NCI-H1092 treated with DMSO at 0.1 percent for 48 hours (cell line): ENCODE measurements at regions not wholly inside any gene's neighbourhood (a gene's known extent, or its start where the extent isn't known, plus 50 kb on each side); places are given as distances from the start of the nearest gene placed in this dataset.

Source experiments
- DNase-seq: peaks from one replicate; lab custom pipeline; 2025; lab: John Stamatoyannopoulos, UW

DNA sequence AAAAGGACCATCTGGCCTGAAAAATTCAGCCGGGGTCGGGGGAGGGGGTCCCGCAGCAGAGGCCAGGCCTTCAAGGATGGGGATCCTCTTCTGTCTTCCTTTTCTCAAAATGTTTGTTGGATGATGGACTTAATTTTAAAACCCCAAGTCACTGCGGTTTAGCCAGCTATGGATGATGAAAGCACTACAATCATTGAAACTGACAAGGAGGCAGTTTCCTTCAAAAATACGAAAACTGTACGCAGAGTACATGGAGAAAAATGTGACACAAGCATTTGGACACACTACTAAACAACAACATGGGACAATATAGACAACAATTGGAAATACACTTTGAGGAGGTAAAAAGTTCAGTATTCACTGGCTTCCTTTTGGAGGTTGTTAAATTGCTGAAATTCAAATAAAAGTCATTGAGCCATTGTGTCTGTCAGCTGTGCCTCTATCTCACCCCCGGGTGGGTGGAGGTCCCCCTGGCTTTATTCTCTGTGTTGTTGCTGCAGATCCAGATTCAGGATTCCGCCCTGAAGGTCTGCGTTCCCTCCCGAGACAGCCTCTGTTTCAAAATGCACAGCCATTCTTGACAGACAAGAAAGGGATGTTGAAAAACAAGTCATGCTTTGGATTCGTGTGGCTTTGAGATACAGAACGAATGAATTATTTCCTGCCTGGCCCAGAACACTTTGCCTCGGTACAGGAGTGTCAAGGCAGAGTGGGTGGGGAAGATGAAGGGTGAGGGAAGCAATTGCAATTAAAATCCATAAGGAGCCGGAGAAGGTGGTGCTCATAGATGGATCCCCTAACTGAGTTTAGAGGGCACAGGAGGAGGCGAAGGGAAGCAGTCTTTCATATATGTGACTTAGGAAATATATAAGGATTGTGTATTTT, 118.2 kb downstream of the TTLL2 start:
- no peak for DNase-seq

DNA sequence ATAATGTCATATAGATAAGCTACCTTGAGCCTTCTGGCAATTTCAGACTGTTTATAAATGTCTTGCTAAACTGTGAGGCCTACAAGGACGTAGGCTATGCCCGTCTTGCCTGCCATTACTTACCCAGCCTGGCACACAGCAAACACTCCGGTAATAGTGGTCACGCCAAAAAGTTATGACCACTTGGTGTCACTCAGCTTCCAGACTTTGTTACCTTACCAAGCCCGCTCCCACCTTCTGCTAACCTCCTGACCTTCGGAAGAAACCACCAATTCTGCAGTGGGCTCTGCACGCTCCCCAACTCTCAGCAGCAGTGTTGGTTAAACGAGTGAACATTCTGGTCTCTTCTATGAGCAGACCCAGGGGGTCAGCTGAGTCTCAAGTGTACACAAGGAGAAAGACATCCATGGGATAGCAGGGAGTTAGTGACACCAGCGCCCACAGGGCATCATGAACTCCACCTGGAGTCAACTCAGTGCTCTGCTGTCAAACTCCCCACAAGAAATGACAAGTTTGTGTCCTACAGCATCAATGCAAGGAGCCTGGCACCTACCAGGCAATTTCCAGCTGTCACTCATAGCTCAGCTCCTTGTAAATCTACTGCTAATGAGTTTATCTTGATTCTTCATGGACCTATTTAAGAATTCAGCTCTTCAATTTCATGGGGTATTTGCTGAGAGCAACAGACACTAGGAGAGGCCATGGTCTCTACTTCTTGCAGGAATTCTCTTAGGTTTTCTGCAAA, 119.9 kb downstream of the TTLL2 start:
- no peak for DNase-seq

DNA sequence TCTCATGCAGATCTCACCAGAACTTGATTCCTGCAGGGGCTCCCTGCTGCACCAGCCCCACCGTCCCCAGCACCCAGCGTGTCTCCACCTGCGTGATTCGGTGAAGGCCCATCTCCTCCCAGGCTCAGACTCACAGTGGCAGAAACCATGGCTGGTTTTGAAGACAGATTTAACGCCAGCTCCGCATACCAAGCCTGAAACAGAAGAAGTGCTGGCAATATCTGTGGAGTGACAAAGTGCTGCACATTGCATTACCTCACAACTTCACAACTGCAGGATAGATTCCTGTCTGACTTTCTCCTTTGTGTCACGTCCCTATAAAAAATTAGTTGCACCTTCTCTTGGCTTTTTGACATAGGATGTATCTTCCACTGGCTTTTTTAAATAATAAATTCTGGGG, 120.7 kb downstream of the TTLL2 start:
- DNase-seq = no peak

DNA sequence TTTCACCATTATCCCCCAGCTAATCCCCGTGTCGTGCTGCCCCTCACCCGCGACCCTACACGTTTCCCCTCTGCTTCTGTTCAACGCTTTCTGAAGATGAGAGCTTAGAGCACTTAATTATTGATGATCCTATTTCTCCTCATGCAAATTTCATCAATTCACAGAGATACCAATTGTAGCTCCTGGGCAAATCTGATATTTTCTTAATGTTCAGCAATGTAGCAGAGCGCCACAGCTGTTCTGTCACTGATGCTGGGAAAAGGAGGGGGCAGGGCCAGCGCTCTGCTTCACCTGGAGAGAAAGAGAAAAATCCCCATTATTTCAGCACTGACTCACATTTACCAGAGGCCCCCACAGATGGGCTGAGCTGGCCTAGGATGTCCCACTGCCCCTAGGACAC, 121.2 kb downstream of the TTLL2 start:
- no peak for DNase-seq

DNA sequence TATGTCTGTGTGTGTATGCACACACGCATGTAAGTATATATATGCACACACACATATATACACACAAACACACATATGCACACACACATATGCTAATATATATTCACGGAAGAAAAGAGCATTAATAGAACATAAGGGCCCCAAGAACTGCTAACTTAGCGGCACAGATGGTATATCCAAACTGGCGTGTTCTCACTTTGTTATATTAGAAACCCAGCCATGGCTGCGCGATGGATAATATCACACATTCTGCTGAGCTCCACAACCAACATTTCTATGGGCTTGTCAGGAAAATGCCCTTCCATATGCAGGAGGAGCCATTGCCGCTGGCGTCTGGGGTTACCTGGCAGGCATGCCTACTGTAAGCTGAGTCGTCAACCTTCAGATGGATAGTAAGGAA, 122.1 kb downstream of the TTLL2 start:
- no peak for DNase-seq

DNA sequence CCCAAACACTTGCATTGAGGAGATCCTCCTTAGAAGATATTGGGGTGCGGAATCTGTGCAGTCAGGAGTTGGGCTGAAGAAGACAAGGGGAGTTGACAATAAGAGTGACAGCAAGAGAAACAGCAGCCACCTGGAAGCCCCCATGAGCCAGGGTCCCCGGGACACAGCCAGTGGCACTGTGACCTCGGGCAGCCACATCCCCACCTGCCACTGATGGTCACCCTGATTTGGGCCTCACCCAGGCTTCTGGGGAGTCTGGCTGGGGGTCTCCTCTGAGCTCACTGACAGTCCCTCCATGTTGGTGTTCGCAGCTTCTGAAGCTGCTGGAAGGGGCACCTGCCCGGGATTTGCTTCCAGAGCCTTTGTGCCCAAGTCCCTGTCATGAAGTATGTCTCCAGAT, 123.5 kb downstream of the TTLL2 start:
- DNase-seq = no peak

DNA sequence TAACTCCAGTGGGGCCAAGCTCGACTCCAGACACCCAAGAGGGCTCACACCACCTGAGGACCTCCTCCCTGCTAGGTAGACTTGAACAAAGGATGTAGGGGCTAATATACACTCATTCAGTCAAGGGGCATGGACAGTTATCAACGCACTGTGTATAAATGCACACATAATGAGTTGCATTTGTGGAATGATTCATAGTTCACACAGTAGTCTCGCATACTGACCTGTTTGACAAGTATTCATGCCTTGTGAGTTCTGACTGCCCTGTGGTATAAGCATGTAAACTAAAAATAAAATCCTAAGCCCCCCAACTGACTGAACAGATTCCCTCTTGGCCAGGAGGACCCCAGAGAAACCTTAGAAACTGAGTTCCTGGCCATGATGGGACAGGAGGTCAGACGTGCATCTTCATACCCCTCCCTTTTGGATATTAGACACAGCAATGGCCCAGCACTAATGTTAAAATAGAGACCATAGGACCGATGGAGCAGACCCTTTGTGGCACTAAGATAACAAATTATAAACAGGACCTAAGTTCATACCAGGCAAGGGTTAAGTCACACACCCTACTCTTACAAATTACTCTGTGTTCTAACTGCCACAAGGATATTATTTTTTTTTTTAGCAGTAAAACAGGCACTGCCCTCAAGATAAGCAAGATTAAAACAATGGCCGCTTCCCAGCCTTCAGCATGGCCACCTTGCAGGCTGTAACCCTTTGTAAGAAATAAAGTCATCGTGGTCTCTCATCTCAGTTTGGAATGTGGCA, 124.4 kb downstream of the TTLL2 start:
- DNase-seq = no peak

DNA sequence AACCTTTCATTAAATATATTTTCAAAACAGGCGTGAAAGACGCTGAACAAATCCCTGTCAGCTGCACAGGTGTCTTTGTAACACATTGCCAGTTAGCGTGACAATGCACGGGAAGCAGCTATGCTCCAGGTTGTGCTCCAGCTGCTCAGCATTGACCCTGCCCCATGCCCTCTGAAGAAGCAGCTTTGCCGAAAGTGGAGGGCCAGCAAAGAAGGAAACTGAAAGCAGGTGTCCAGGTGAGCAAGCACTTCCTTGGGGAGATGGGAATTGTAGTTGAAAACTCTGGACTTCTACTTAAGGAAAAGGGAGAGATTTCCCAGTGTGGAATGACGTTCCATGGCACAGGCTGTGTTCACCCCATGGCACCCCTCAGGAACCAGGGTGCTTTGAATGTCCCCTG, 125.7 kb downstream of the TTLL2 start:
- no peak for DNase-seq

DNA sequence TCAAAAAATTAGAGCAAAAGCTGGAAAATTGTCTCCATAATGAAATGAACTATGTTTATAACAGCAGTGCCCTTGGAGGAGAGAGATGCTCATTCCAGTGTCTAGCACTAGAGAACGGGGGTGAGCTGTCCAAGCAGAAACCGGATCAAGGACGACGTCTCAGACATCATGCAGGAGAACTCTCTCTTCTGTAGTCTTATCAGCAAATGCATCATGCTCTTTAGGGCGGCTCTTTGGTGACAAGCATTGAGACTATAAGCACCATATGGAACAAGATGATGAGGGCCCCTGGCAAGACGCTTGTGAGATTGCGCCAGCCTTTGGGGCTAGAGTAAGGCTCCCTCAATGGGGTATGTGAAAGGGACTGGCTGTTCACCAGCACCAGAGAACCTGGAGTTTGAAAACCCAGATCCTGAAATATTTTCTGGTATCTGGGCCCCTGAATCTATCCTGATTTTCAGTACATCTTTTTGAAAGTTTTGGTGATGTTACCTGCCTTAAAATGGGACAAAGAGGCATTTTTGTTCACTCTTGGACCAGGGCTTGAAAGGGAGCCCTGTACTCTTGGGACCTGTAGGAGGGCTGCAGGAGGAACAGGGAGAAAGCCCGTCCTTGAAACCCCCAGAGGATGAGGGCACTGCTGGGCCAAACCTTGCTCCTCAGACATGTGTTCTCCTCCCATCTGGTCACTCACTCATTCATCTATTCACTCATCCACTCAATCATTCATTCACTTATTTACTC, 127.6 kb downstream of the TTLL2 start:
- DNase-seq = no peak

DNA sequence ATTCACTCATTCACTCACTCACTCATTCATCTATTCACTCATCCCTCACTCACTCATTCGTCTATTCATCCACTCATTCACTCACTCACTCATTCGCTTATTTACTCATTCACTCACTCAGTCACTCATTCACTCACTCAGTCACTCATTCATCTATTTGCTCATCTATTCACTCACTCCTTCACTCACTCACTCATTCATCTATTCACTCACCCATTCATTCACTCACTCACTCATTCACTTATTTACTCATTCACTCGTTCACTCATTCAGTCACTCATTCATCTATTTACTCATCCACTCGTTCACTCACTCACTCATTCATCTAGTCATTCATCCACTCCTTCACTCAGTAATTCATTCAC, 128.2 kb downstream of the TTLL2 start:
- DNase-seq = no peak

DNA sequence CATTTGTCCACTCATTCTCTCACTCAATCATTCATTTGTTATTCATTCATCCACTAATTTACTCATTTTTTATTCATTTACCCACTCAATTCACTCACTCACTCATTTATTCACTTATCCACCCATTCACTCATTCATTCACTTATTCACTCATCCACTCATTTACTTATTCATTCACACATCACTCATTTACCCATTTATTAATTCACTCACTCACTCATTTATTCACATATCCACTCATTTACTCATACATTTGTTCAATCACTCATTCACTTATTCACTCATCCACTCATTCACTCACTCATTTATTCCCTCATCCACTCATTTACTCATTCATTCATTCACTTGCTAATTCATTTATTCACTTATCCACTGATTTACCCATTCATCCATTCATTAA, 129.1 kb downstream of the TTLL2 start:
- no peak for DNase-seq

DNA sequence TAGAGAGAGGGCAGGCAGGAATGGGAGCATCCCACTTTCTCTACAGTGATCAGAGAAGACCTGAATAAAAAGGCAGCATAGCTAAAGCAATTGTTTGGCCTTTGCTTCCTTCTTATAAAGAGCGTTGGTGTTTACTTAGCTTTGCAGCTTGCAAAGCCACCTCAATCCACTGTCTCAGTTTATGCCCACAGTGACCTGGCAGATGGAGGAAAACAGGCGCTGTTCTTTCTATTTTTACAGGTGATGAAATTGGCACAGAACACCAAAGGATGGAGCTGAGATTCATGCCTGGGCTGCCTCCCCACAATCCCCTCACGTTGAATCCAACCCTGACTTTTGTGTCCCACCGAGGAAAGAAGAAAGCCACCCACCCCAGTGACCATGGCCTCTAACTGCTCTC, 130.5 kb downstream of the TTLL2 start:
- DNase-seq = no peak

DNA sequence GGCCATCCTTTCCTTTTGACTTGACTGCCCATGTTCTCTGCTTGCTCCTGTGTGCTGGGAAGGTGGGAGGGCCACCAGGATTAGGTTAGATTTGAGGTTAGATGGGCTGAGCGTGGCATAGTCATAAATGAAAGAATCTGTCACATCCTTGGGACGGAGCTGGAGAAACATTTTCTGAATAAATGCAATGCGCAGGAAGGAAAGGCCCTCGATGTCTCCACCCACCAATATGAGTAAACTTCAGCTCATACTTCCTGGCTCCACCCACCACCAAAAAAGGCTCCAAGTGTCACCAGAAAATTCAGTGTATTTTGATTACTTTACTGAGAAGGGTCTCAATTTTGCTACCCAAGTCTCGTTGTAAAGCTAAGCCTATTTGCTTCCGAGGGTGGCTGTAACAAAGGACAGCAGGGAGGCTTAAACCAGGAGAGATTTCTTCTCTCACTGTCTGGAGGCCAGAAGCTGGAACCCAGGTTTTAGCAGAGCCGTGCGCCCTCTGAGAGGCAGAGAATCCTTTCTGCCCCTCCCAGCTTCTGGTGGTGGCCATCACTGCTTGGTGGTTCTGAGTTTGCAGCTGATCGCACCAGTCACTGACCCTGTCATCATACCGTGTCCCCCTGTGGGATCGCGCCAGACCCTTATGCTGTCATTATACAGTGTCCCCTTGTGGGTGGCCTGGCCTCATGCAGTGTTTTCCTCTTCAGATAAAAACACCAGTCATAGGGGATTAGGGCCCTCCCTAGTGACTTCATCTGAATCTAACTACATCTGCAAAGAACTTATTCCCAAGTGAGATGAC, 137.8 kb downstream of the TTLL2 start:
- no peak for DNase-seq

DNA sequence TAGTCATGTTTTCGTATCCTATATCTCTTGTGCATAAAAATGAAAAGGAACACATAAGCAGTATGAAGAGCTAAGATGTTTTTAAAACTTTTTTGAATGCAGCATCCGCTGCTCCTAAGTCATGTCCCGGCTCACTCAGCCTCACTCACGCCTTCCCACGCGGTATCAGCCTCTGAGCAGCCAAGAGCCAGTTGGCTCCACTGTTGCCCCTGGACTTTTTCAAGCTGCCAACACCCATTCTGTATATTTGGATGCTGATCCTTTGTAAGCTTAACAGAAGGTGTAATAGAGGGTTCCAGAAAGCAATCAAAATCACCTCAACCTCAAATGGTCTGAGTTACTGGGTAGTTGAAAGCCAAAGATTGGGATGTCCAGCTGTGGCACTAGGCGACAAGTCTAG, 139.3 kb downstream of the TTLL2 start:
- DNase-seq = no peak

DNA sequence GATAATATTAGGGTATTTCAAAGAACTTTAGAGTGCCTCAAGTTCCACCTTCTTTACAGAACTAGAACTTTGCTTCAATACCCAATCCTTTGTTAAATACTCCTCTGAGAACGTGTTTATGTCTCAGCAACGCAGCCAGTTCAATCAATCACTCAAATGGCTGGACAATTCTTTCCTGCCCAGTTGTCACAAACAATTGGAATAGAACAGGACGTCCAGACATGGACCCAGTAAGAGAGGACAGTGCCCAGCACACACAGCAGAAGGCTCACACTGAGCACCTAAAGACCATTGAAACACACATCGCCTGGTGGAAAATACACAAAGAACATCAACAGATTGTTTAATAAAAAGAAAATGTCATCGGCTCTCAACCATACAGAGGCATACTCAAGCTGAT, 140.6 kb downstream of the TTLL2 start:
- no peak for DNase-seq

DNA sequence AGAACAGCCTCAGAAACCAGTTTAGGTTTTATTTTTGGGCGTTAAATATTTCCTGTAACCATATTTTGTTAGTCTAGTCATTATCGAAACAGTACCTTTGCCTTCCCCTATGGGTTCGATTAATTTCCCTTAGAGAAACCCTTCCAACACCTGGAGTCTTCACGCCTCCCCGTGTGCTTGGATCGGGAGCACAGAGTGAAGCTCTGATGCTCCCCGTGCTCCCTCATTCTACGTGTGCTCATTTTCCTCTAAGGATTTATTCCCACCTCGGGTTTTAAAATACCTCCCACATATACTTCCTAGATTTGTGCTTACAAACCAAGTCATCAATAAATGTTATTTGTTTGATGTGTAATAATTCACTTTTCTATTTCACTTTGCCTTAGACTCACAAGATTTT, 142.4 kb downstream of the TTLL2 start:
- DNase-seq = no peak

DNA sequence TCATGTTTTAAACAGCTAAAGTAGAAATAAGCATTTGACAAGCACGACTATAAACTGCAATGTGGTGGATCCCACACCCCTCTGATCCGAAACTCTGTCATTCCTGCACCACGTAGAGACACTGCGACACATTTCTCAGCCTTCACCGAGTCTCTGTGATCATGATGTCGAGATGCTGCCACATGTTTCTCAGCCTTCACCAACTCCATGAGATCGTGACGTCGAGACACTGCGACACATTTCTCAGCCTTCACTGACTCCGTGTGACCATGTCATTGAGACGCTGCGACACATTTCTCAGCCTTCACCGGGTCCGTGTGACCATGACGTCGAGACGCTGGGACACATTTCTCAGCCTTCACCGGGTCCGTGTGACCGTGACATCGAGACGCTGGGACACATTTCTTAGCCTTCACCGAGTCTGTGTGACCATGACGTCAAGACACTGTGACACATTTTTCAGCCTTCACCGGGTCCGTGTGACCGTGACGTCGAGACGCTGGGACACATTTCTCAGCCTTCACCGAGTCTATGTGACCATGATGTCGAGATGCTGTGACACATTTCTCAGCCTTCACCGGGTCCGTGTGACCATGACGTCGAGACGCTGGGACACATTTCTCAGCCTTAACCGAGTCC, 143.0 kb downstream of the TTLL2 start:
- DNase-seq = no peak

DNA sequence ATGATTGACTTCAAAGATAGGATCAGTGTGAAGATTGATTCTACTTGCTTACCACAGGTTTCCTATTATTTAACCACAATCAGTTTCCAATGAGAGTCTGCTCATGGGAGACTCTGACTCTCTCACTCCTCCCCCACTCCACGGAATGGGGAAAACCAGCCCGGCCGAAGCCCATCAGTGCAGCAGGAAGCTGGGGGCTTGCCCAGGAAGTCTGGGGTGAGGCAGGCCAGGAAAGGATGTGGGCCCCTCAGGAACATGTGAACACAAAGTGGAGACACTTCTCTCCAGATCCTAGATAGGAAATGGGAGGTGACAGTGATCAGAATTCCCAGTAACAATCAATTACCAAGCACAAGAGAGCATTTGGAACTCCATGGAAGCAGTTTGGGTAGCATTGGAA, 144.2 kb downstream of the TTLL2 start:
- no peak for DNase-seq

DNA sequence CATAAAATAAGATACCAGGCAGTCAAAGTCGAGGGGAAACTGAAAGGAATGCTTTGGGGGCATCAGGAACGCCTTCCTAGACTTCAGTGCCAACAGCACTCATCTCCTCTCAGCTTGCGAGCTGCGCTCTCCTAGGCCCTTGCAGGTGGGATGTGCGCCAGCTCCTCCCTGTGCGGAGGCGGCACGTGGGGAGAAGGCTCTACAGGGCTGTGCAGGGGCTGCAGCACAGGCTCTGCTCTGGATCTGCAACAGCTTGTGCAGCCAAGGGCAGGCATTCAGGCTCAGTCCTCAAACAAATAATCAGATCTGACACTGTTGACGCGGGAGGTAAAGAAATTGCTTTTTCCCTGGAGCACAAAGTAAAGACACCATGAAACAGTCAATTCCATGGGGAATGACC, 144.8 kb downstream of the TTLL2 start:
- DNase-seq = peak; percentile 76

DNA sequence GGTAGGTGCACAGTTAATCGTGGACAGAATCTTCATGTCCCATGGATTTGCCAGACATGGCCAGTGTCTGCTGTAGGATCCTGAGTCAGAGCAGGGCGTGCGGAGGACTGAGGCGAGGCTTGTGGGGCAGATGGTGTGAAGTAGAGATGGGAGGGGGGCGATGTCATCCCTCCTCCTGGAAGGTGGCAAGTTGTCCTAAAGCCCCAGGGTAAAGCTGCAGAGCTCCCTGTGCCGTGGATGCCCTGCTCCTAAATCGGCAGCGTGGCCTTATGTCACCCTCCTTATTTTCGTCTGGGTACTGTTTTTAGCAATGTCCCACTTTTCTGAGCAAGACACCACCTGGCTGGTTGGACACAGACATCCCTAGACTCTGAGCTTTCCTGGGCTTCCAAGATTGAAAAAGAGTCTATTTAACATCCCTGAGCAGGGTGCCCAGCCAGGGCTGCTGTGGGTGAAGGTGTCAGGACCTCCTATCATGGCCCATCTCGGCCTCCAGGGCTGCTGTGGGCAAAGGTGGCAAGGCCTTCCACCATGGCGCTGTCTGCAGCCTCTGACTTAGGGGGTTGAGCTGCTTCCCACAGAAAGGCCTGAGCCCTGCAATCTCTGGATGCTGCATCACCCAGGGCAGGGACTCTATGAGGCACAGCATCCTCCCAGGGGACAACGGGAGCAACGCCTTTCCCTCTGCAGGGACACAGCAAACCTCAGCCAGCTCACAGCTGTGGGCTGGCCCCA, 145.4 kb downstream of the TTLL2 start:
- DNase-seq = no peak
